Panc1 (cell line): ENCODE measurements at regions not wholly inside any gene's neighbourhood (a gene's known extent, or its start where the extent isn't known, plus 50 kb on each side); places are given as distances from the start of the nearest gene placed in this dataset.

ENCODE experiments used
- CTCF ChIP-seq: fragments of 450-650 bp; IDR thresholded peaks from 2 replicates; pipeline ENCODE4 v1.5.1; 2017; ENCODE audit warnings: mild to moderate bottlenecking
- POLR2AphosphoS5 ChIP-seq: IDR thresholded peaks from 2 replicates; pipeline ENCODE4 v1.6.1; 2012; ENCODE audit warnings: mild to moderate bottlenecking, low read depth, low read length, moderate library complexity
- SIN3A ChIP-seq: IDR thresholded peaks from 2 replicates; pipeline ENCODE4 v1.6.1; 2012; ENCODE audit warnings: low read depth, mild to moderate bottlenecking, low read length, moderate library complexity, borderline replicate concordance; ENCODE audit not compliant: insufficient read depth

DNA sequence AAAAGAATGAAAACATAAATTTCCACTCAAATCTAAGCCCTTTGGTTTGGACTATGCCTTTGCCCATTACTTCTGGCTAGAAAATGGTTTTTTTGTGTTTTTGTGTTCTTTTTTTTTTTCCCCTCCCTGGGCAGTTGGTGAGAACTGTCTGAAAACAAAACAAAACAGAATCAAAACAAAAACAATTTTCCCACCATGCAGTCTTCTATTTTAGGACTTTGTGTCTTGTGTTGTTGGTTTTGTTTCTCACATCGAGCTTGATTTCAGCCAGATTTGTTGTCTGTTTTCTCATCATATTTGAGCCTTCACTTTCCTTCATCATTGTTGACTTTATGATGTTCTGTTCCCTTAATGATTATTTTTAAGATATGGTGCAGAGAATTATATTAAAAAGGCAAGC, 206.3 kb downstream of the MACC1 start:
- no peak for TF ChIP-seq CTCF
- TF ChIP-seq SIN3A, result no peak
- no peak for TF ChIP-seq POLR2AphosphoS5
